NB4 (cell line): ENCODE measurements at regions not wholly inside any gene's neighbourhood (a gene's known extent, or its start where the extent isn't known, plus 50 kb on each side); places are given as distances from the start of the nearest gene placed in this dataset.

Experiments
- DNase-seq: peaks from one replicate; pipeline ENCODE4 v3.0.0; 2010; ENCODE audit warnings: low read depth
- H3K4me3 ChIP-seq: one replicate; pipeline ENCODE4 v1.5.1; 2011; ENCODE audit warnings: mild to moderate bottlenecking, low read depth, low read length, moderate library complexity
- MYC ChIP-seq: IDR thresholded peaks from 2 replicates; pipeline ENCODE4 v1.6.1; 2011; ENCODE audit warnings: low read depth, low read length
- POLR2A ChIP-seq: IDR thresholded peaks from 2 replicates; pipeline ENCODE4 v1.6.1; 2011; ENCODE audit warnings: mild to moderate bottlenecking; ENCODE audit not compliant: insufficient read length; ENCODE audit errors: extremely low read depth
- TF ChIP-seq, protein P1 (sequence below): IDR thresholded peaks from 2 replicates; pipeline ENCODE4 v1.6.1; 2011; ENCODE audit warnings: low read depth, low read length
- TF ChIP-seq, protein P2 (sequence below): IDR thresholded peaks from one replicate; pipeline ENCODE4 v1.5.1; 2012; ENCODE audit warnings: low read depth, low read length

DNA sequence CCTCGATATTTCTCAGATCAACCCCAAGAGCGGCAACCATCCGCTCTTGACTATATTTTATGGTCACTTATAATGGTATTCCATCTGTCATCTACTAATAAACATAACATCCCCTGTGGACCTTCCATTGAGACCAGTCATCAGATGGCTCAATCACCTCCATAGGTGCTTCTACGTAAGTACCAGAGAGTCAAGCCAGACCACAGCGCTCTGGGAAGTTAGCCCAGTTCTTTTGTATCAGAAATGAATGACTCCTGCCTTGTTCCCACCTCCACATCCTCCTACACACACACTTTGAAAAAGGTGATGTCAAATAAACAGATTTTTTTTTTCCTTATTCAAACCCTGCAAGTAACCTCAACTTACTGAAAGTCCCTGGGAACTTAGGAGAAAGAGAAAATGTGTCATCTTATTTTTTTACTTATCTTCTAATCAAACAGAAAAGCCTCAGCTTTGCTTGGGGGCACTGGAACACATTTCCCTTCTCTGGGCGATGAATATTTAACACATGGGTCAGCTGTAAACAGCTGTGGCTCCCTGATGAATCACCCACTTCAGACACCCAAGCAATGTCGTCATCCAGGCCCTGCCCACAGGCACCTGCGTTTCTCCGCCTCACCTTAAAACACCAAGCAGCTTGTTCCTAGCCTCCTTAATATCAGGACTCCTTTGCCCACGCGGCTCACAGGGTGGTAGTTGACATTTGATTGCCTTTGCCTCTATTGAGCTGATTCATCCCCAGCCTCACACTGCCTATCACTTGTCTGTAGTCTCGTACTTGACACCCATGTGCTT, 121.4 kb upstream of the LY86 start:
- H3K4me3 ChIP-seq, result no peak overlapping the region
- no peak for DNase-seq
- no peak for TF ChIP-seq MYC
- TF ChIP-seq, protein P1, sequence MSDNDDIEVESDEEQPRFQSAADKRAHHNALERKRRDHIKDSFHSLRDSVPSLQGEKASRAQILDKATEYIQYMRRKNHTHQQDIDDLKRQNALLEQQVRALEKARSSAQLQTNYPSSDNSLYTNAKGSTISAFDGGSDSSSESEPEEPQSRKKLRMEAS, result no peak
- TF ChIP-seq, protein P2, sequence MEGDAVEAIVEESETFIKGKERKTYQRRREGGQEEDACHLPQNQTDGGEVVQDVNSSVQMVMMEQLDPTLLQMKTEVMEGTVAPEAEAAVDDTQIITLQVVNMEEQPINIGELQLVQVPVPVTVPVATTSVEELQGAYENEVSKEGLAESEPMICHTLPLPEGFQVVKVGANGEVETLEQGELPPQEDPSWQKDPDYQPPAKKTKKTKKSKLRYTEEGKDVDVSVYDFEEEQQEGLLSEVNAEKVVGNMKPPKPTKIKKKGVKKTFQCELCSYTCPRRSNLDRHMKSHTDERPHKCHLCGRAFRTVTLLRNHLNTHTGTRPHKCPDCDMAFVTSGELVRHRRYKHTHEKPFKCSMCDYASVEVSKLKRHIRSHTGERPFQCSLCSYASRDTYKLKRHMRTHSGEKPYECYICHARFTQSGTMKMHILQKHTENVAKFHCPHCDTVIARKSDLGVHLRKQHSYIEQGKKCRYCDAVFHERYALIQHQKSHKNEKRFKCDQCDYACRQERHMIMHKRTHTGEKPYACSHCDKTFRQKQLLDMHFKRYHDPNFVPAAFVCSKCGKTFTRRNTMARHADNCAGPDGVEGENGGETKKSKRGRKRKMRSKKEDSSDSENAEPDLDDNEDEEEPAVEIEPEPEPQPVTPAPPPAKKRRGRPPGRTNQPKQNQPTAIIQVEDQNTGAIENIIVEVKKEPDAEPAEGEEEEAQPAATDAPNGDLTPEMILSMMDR, result no peak
- no peak for TF ChIP-seq POLR2A

DNA sequence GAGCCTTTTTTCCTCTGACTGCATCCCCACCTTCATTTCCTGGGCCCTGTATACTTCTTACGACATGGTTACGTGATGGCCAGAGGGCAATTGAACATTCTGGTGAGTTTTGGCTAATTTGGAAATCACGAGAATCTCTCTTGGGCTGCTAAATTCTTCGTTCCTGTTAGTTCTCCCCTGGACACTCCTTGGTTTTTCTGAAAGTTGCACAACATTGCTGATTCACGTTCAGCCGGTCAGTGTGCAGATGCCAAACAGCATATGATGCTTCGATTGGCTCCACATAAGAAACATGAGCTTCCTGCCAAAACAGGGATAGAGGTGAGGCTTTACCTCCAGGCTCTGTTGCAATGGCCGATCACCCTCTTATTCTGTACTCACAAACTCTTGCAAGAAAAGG, 119.4 kb upstream of the LY86 start:
- TF ChIP-seq POLR2A (no peak), MYC (no peak)
- TF ChIP-seq, protein P2, result no peak
- TF ChIP-seq, protein P1, result no peak
- H3K4me3 ChIP-seq, result no peak overlapping the region
- peak; percentile 41 for DNase-seq

DNA sequence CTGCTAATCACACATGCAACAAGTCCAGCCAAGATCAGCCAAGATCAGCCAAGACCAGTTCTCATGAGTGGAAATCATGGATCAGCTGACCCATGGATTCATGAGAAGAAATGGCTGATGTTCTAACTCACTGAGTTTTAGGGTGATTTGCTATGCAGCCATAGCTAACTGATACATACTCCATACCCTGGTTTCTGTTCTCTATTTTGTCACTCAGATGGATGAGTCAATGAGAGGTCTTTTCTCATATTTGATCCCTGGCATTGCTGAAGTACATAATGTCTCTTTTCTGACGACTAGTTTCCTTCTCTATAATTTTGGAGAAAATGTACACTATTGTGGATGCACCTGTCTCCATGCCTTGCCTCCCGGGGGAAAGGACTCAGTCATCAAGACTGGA, 118.4 kb upstream of the LY86 start:
- TF ChIP-seq, protein P1, result no peak
- TF ChIP-seq MYC (no peak), POLR2A (no peak)
- TF ChIP-seq, protein P2, result no peak
- no peak for DNase-seq
- H3K4me3 ChIP-seq, result no peak overlapping the region

DNA sequence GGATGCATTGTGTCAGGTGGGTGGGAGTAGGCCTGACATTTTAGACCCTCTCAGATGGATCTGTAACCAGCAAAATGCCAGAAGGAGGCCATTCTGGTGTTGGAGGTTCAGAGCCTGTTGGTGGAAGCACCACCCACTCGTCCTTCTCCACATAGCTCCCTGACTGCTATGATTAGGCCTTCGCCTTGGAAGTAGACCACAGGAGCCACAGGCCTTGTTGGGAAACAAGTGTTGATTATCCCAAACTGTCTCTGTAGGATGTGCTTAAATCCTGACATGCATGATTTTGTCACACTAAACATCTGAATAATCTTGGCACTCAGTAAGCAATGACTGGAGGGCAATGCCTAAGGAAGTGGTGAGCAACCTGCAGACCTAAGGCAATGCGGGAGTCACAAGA, 117.2 kb upstream of the LY86 start:
- no peak overlapping the region for H3K4me3 ChIP-seq
- DNase-seq, result no peak
- TF ChIP-seq, protein P1, result no peak
- TF ChIP-seq, protein P2, result no peak
- no peak for TF ChIP-seq POLR2A
- TF ChIP-seq MYC, result no peak

DNA sequence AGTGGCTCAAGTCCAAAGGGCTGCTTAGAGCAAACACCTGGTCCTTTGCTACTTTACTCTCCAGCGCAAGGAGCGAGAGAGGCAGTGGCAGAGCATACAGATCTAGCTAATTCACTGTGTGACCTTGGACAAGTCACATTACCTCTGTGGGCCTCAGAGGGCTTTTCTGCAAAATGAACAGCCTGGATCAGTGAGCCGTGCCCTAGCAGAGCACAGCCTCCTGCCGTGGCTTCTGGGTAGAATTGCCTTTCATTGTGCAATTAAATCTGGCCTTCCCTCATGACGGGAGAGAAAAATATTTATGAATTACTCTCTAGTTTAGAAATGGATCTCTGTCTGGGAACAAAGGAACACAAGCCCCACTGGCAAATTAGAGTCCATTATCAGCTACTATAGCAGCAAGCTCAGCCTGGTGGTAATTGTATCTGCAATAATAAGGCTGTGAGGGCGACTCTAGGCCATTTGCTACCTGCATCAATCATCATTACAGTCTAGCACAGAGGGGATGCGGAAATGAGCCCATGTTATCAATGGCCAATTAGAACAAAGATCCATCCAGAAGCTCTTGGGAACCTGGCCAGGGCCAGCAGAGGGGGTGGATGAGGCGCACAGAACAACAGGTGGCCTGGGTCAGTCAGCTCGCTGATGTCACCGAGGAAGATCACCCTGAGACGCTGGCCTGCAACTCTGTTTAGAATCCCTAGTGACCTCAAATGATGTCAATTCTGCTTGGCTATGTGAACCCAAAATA, 114.2 kb upstream of the LY86 start:
- DNase-seq, result no peak
- TF ChIP-seq, protein P1, result no peak
- TF ChIP-seq MYC, result no peak
- TF ChIP-seq, protein P2, result no peak
- TF ChIP-seq POLR2A, result no peak

More for the DNA sequence above, 114.2 kb upstream of the LY86 start:
- H3K4me3 ChIP-seq, result no peak overlapping the region
